Body of pancreas (tissue), 4 donors: ENCODE measurements at regions not wholly inside any gene's neighbourhood (a gene's known extent, or its start where the extent isn't known, plus 50 kb on each side); places are given as distances from the start of the nearest gene placed in this dataset.
"Not testable (repeated sequence)": the region's sequence is repeated elsewhere in the genome, so short reads cannot be mapped to it uniquely, and the experiment has no call there.

Source experiments
- ATAC-seq: fragments of 150-250 bp; one replicate; pipeline ENCODE4 v1.9.1; 2016
- DNase-seq, 4 donors: peaks; one replicate each; pipeline ENCODE4 v3.0.0-alpha.2; 2019
- H3K27ac ChIP-seq, 4 donors: fragments of 200-600 bp; sonication (generic); 1 replicate in 3 of 4; 2 replicates in 1 of 4; pipeline versions ENCODE4 v1.5.1 to v1.6.1; 2016 to 2019; ENCODE audit warnings: mild to moderate bottlenecking in 1 of 4, mixed read lengths in 1 of 4, moderate library complexity in 1 of 4
- H3K27me3 ChIP-seq, 2 donors: fragments of 200-600 bp; sonication (generic); one replicate each; pipeline ENCODE4 v1.6.0; 2016; ENCODE audit warnings: mild to moderate bottlenecking in 1 of 2
- H3K36me3 ChIP-seq, 2 donors: fragments of 200-600 bp; sonication (generic); replicated peaks in 1 of 2; 2 replicates each; pipeline ENCODE4 v1.5.1; 2016; ENCODE audit warnings: low read depth in 2 of 2; ENCODE audit not compliant: insufficient read depth in 1 of 2
- H3K4me1 ChIP-seq: fragments of 200-600 bp; sonication (generic); one replicate; pipeline ENCODE4 v1.6.0; 2016
- H3K4me3 ChIP-seq, 2 donors: fragments of 200-600 bp; sonication (generic); 1 replicate in 1 of 2; 2 replicates in 1 of 2; pipeline ENCODE4 v1.5.1; 2016 to 2019
- H3K9me3 ChIP-seq, 3 donors: fragments of 200-600 bp; sonication (generic); 1 replicate in 2 of 3; 2 replicates in 1 of 3; pipeline ENCODE4 v1.5.1; 2016
- CTCF ChIP-seq, 7 experiments: fragments of 450-650 bp in 4 of 7; fragments of 200-600 bp in 3 of 7; sonication (generic) in 3 of 7; IDR thresholded peaks; one replicate each; pipeline ENCODE4 v1.5.1; 2016 to 2019; ENCODE audit warnings: antibody characterized with exemption in 7 of 7
- POLR2A ChIP-seq, 3 donors: fragments of 450-650 bp; IDR thresholded peaks; one replicate each; pipeline ENCODE4 v1.6.1; 2016; ENCODE audit warnings: antibody characterized with exemption in 3 of 3, mild to moderate bottlenecking in 2 of 3
- WGBS, 2 donors: methylation state at CpG; one replicate each; pipeline ENCODE4 v1.1.5; 2017; 5-methylcytosine and 5-hydroxymethylcytosine counted together
- intact Hi-C: fragments of 100-400 bp; cut with DNase I; formaldehyde crosslinking; loops from one replicate; pipeline ENCODE4 v1.15.1; 2023

GRCh38 chr1:208475951-208476845, 232.0 kb upstream of the PLXNA2 start:
- H3K36me3 ChIP-seq, result no peaks in the 10 kb centered on the region
- no peak overlapping the region for H3K4me3 ChIP-seq
- intact Hi-C loops, result no loop called here
- no peak overlapping the region for H3K27ac ChIP-seq
- ATAC-seq (peak; percentile 40), DNase-seq (peak in 1 of 4 donors; percentile 33)
- H3K27me3 ChIP-seq, result no peaks in the 10 kb centered on the region
- H3K9me3 ChIP-seq, result no peaks in the 10 kb centered on the region
- H3K4me1 ChIP-seq, result no peaks in the 10 kb centered on the region
- 59 to 64% methylated on average over 5 of the region's 5 CpGs for WGBS, 2 donors
- TF ChIP-seq CTCF (IDR thresholded peaks at IDR 0.05), result no peak
- no peak for TF ChIP-seq POLR2A (IDR thresholded peaks at IDR 0.05)

- ATAC-seq, result no peak
- Histone ChIP-seq H3K27ac (no peak overlapping the region), H3K4me1 (no peaks in the 10 kb centered on the region), H3K27me3 (no peaks in the 10 kb centered on the region), H3K36me3 (no peaks in the 10 kb centered on the region), H3K4me3 (no peak overlapping the region), H3K9me3 (no peaks in the 10 kb centered on the region)
- TF ChIP-seq POLR2A (IDR thresholded peaks at IDR 0.05), result no peak
- TF ChIP-seq CTCF (IDR thresholded peaks at IDR 0.05), result no peak
- 39 to 54% methylated on average over 2 of the region's 2 CpGs for WGBS, 2 donors
- no peak for DNase-seq
- intact Hi-C loops, result no loop called here
These were observed 232.6 kb upstream of the PLXNA2 start for GRCh38 chr1:208476846-208477170.

DNA sequence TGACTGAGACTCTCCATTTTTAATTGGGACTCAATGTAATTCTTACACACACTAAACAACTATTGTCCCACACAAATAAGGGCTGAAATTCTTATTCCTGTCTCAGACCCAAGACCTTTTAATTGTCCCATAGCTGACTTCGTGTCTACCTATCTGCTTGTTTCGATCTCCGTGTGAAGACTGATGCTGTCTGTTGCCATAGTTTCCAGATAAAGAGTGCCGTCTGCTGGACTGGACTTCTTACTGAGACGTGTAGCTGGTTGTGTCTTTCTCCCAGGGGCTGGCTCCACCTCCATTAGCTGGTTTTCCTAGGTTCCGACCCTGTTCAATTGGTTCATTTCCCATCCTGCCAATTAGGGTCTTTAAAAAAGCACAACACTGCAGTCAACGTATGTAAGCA, 235.3 kb upstream of the PLXNA2 start:
- Histone ChIP-seq H3K36me3 (no peaks in the 10 kb centered on the region), H3K27ac (no peak overlapping the region), H3K4me1 (no peaks in the 10 kb centered on the region), H3K4me3 (no peak overlapping the region), H3K9me3 (no peaks in the 10 kb centered on the region), H3K27me3 (no peaks in the 10 kb centered on the region)
- no peak for DNase-seq
- no peak for TF ChIP-seq POLR2A (IDR thresholded peaks at IDR 0.05)
- TF ChIP-seq CTCF (IDR thresholded peaks at IDR 0.05), result no peak
- 21 to 23% methylated on average over 7 of the region's 7 CpGs for WGBS, 2 donors
- ATAC-seq, result no peak
- intact Hi-C loops, result no loop called here

GRCh38 chr1:208485512-208485911, 241.3 kb upstream of the PLXNA2 start:
- DNase-seq (no peak), ATAC-seq (no peak)
- intact Hi-C loops, result no loop called here
- Histone ChIP-seq H3K4me3 (no peak overlapping the region), H3K9me3 (no peaks in the 10 kb centered on the region), H3K36me3 (no peaks in the 10 kb centered on the region), H3K27me3 (no peaks in the 10 kb centered on the region), H3K4me1 (no peaks in the 10 kb centered on the region), H3K27ac (no peak overlapping the region)
- 78 to 79% methylated on average over 3 of the region's 3 CpGs for WGBS, 2 donors
- no peak for TF ChIP-seq CTCF (IDR thresholded peaks at IDR 0.05)
- no peak for TF ChIP-seq POLR2A (IDR thresholded peaks at IDR 0.05)

GRCh38 chr1:208486677-208487076, 242.5 kb upstream of the PLXNA2 start:
- no peaks in the 10 kb centered on the region for H3K36me3 ChIP-seq
- no peak for DNase-seq
- intact Hi-C loops, result no loop called here
- no peaks in the 10 kb centered on the region for H3K27me3 ChIP-seq
- no peak overlapping the region for H3K4me3 ChIP-seq
- no peak for ATAC-seq
- no peaks in the 10 kb centered on the region for H3K9me3 ChIP-seq
- TF ChIP-seq POLR2A (IDR thresholded peaks at IDR 0.05) (no peak), CTCF (IDR thresholded peaks at IDR 0.05) (no peak)
- no peaks in the 10 kb centered on the region for H3K4me1 ChIP-seq
- no peak overlapping the region for H3K27ac ChIP-seq

- WGBS, 2 donors, result 94 to 95% methylated on average over 15 to 35 of the region's 36 CpGs
- H3K36me3 ChIP-seq, DNase-seq: not testable (repeated sequence)
These were observed 244.2 kb upstream of the PLXNA2 start for GRCh38 chr1:208488432-208488831.

More at GRCh38 chr1:208488432-208488831, 244.2 kb upstream of the PLXNA2 start:
- H3K4me3 ChIP-seq, H3K9me3 ChIP-seq, H3K27me3 ChIP-seq, intact Hi-C loops, ATAC-seq, H3K27ac ChIP-seq, H3K4me1 ChIP-seq: not testable (repeated sequence)
